ENCODE measurements at regions not wholly inside any gene's neighbourhood (a gene's known extent, or its start where the extent isn't known, plus 50 kb on each side); places are given as distances from the start of the nearest gene placed in this dataset.

GRCh38 chr2:200737585-200737984, 74.1 kb upstream of the BZW1 start (continued):
- no peak for TF ChIP-seq CTCF (IDR thresholded peaks at IDR 0.05; ENCODE audit: control extremely low read depth in 1 of 3, insufficient read depth in 1 of 3, low read depth in 1 of 3, low read length in 3 of 3)
